ENCODE measurements at regions not wholly inside any gene's neighbourhood (a gene's known extent, or its start where the extent isn't known, plus 50 kb on each side); places are given as distances from the start of the nearest gene placed in this dataset.

DNA sequence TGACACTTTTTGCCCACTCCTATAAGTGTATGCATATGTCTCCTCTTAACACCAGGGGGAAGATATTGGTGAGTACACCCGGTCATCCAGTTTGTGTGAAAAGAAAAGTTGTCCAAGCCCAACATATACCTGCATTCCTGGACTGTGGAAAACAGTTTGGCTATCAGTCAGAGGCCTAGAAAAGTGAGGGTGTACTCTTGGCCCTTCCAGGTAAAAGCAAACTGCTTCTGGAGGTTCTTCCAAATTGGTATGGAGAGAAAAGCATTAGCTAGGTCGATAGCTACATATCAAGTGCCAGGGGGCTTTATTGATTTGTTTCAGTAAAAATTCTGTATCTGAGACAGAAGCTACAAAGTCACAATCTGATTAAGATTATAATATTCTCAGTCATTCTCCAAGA is 144.0 kb downstream of the SPTSSA start:
- TF ChIP-seq NFIC (IDR thresholded peaks at IDR 0.05) (no peak), YY1 (IDR thresholded peaks at IDR 0.05; ENCODE audit: low read depth) (no peak), TAF1 (IDR thresholded peaks at IDR 0.05; ENCODE audit: low read depth) (no peak), TEAD4 (IDR thresholded peaks at IDR 0.05) (no peak)
- TF ChIP-seq, protein P1, sequence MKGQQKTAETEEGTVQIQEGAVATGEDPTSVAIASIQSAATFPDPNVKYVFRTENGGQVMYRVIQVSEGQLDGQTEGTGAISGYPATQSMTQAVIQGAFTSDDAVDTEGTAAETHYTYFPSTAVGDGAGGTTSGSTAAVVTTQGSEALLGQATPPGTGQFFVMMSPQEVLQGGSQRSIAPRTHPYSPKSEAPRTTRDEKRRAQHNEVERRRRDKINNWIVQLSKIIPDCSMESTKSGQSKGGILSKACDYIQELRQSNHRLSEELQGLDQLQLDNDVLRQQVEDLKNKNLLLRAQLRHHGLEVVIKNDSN (IDR thresholded peaks at IDR 0.05), result no peak
- TF ChIP-seq, protein P2, sequence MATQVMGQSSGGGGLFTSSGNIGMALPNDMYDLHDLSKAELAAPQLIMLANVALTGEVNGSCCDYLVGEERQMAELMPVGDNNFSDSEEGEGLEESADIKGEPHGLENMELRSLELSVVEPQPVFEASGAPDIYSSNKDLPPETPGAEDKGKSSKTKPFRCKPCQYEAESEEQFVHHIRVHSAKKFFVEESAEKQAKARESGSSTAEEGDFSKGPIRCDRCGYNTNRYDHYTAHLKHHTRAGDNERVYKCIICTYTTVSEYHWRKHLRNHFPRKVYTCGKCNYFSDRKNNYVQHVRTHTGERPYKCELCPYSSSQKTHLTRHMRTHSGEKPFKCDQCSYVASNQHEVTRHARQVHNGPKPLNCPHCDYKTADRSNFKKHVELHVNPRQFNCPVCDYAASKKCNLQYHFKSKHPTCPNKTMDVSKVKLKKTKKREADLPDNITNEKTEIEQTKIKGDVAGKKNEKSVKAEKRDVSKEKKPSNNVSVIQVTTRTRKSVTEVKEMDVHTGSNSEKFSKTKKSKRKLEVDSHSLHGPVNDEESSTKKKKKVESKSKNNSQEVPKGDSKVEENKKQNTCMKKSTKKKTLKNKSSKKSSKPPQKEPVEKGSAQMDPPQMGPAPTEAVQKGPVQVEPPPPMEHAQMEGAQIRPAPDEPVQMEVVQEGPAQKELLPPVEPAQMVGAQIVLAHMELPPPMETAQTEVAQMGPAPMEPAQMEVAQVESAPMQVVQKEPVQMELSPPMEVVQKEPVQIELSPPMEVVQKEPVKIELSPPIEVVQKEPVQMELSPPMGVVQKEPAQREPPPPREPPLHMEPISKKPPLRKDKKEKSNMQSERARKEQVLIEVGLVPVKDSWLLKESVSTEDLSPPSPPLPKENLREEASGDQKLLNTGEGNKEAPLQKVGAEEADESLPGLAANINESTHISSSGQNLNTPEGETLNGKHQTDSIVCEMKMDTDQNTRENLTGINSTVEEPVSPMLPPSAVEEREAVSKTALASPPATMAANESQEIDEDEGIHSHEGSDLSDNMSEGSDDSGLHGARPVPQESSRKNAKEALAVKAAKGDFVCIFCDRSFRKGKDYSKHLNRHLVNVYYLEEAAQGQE (IDR thresholded peaks at IDR 0.05; ENCODE audit: low read depth), result no peak

DNA sequence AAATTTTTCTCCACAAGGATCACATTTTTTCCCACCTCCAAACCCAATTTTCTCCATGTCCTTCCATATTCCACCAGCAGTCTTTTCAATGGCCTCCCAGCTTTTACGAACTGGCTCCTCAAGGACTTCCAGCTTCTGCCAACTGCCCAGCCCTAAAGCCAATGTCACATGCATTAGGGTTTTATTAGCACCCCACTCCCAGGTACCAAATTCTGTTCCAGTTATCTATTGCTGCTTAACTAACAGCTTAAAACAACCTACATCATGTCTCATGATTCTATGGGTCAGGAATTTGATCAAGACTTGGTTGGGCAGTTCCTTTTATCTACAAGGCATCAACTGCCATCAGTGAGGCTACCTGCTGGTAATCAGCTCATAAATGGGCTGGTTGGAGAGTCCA is 151.3 kb downstream of the SPTSSA start:
- TF ChIP-seq EGR1 (IDR thresholded peaks at IDR 0.05) (no peak), TCF12 (IDR thresholded peaks at IDR 0.05; ENCODE audit: low read depth) (no peak), CREB1 (IDR thresholded peaks at IDR 0.05; ENCODE audit: low read depth) (no peak), NFIC (IDR thresholded peaks at IDR 0.05) (no peak), RAD21 (IDR thresholded peaks at IDR 0.05; ENCODE audit: low read depth) (no peak), CEBPB (IDR thresholded peaks at IDR 0.05) (no peak), FOXM1 (IDR thresholded peaks at IDR 0.05; ENCODE audit: borderline replicate concordance, low read depth) (no peak), ZBTB7A (IDR thresholded peaks at IDR 0.05; ENCODE audit: low read depth) (no peak), TEAD4 (IDR thresholded peaks at IDR 0.05) (no peak), TAF1 (IDR thresholded peaks at IDR 0.05; ENCODE audit: low read depth) (no peak), YY1 (IDR thresholded peaks at IDR 0.05; ENCODE audit: low read depth) (no peak), EP300 (IDR thresholded peaks at IDR 0.05; ENCODE audit: borderline replicate concordance) (no peak)
- TF ChIP-seq, protein P1 (IDR thresholded peaks at IDR 0.05), result no peak
- TF ChIP-seq, protein P2 (IDR thresholded peaks at IDR 0.05; ENCODE audit: low read depth), result no peak
- TF ChIP-seq, protein P3, sequence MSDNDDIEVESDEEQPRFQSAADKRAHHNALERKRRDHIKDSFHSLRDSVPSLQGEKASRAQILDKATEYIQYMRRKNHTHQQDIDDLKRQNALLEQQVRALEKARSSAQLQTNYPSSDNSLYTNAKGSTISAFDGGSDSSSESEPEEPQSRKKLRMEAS (IDR thresholded peaks at IDR 0.05), result no peak

DNA sequence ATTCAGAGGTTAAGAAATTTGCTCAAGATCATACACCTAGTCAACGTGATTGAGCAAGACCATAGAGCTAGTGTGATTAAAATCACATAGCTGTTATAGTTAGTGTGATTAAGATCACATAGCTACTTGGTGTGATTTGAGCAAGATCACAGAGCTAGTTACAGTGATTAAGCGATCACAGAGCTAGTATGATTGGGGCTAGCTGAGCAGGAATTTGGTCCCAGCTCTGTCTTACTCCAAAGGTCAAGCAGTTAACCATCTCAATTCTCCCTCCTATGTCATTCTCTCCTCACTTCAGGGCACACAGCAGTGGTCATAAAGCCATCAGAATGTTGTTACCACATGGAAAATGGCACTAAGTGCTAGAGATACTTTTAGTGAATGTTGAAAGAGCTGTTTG is 158.2 kb downstream of the SPTSSA start:
- no peak for TF ChIP-seq NFIC (IDR thresholded peaks at IDR 0.05)

DNA sequence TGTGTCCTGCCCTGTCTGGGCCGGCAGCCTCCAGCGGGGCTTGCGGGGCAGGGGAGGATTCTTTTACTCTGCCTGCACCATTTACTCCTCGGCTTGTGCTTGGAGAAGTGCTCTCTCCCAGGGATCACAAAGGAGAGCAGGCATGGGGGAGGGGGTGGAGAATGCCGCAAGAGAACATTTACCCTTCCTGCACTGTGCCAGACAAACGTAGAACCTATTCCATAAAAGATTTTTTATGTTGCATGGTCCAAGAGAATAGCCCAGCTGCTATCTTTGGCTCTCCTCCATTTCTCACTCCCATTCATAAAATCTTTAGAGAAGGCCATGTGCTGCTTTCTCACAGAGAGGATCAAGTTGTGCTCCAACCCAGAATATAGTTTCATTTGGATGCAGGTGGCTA is 159.4 kb downstream of the SPTSSA start:
- TF ChIP-seq, protein P1 (IDR thresholded peaks at IDR 0.05), result no peak
- TF ChIP-seq EP300 (IDR thresholded peaks at IDR 0.05; ENCODE audit: borderline replicate concordance) (no peak), ZBTB7A (IDR thresholded peaks at IDR 0.05; ENCODE audit: low read depth) (no peak), YY1 (IDR thresholded peaks at IDR 0.05; ENCODE audit: low read depth) (no peak), CEBPB (IDR thresholded peaks at IDR 0.05) (no peak), NFIC (IDR thresholded peaks at IDR 0.05) (no peak), TAF1 (IDR thresholded peaks at IDR 0.05; ENCODE audit: low read depth) (no peak), FOXM1 (IDR thresholded peaks at IDR 0.05; ENCODE audit: borderline replicate concordance, low read depth) (no peak), TEAD4 (IDR thresholded peaks at IDR 0.05) (no peak), RAD21 (IDR thresholded peaks at IDR 0.05; ENCODE audit: low read depth) (no peak), EGR1 (IDR thresholded peaks at IDR 0.05) (no peak), TCF12 (IDR thresholded peaks at IDR 0.05; ENCODE audit: low read depth) (no peak), CREB1 (IDR thresholded peaks at IDR 0.05; ENCODE audit: low read depth) (no peak)
- TF ChIP-seq, protein P2 (IDR thresholded peaks at IDR 0.05; ENCODE audit: low read depth), result no peak
- TF ChIP-seq, protein P3 (IDR thresholded peaks at IDR 0.05), result no peak
